Glutamatergic neuron (in vitro differentiated cells): ENCODE measurements at regions not wholly inside any gene's neighbourhood (a gene's known extent, or its start where the extent isn't known, plus 50 kb on each side); places are given as distances from the start of the nearest gene placed in this dataset.

Experiments used
- DNase-seq: peaks from one replicate; pipeline ENCODE4 v3.0.0; 2022
- H3K27ac Mint-ChIP-seq: one replicate; pipeline ENCODE4 v1.8.0; 2020; ENCODE audit warnings: mild to moderate bottlenecking, mixed read lengths, inconsistent platforms; ENCODE audit not compliant: unreplicated experiment
- H3K27me3 Mint-ChIP-seq: one replicate; pipeline ENCODE4 v1.8.0; 2020; ENCODE audit warnings: mild to moderate bottlenecking, moderate library complexity, mixed read lengths, inconsistent platforms; ENCODE audit not compliant: unreplicated experiment
- H3K36me3 Mint-ChIP-seq: one replicate; pipeline ENCODE4 v1.8.0; 2020; ENCODE audit warnings: mild to moderate bottlenecking, mixed read lengths, inconsistent platforms; ENCODE audit not compliant: unreplicated experiment
- H3K4me1 Mint-ChIP-seq: one replicate; pipeline ENCODE4 v1.8.0; 2020; ENCODE audit warnings: mild to moderate bottlenecking, low read depth, mixed read lengths, inconsistent platforms; ENCODE audit not compliant: unreplicated experiment
- H3K4me3 Mint-ChIP-seq: one replicate; pipeline ENCODE4 v1.8.0; 2020; ENCODE audit warnings: mild to moderate bottlenecking, mixed read lengths, inconsistent platforms; ENCODE audit not compliant: unreplicated experiment
- H3K9me3 Mint-ChIP-seq: one replicate; pipeline ENCODE4 v1.8.0; 2020; ENCODE audit warnings: mild to moderate bottlenecking, moderate library complexity, mixed read lengths, inconsistent platforms; ENCODE audit not compliant: unreplicated experiment
- TF ChIP-seq, protein P1 (sequence below): fragments of 200-600 bp; sonication (generic); IDR thresholded peaks from one replicate; pipeline ENCODE4 v1.5.0; 2021; ENCODE audit not compliant: partially characterized antibody, unreplicated experiment

DNA sequence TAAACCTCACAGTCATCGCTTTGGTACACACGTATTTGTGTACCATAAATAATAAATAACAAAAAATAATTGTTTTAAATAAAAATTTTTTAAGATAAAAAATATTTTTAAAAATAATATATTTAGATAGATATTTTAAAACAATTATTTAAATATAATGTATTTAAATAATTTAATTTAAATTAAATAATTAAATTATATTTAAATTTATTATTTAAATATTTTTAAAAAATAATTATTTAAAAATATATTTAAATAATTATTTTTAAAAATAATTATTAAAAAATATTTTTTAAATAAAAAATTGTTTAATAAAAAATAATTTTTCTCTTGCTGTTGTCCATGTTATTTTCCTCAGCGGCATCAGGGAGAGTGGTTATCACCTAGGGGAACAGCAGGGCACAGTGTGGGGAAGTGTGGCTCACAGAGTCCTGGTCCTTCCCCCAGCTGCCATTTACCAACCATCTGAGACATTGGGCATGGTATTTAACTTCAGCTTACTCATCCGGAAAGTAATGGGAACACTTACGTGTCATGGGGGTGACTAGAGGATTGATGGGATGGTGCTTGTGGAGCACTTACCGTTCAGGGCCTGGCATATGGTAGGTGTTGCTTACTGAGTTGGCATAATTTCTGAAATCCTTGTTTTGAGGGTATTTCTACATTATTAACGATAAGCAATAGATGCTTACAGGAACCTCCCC, 92.9 kb upstream of the TSPAN2 start:
- Mint-ChIP-seq H3K4me1 (no peaks in the 10 kb centered on the region), H3K27ac (no peak overlapping the region), H3K9me3 (peaks cover 2% of the 10 kb centered on the region), H3K27me3 (peaks cover 5% of the 10 kb centered on the region), H3K36me3 (no peaks in the 10 kb centered on the region), H3K4me3 (no peak overlapping the region)
- TF ChIP-seq, protein P1, sequence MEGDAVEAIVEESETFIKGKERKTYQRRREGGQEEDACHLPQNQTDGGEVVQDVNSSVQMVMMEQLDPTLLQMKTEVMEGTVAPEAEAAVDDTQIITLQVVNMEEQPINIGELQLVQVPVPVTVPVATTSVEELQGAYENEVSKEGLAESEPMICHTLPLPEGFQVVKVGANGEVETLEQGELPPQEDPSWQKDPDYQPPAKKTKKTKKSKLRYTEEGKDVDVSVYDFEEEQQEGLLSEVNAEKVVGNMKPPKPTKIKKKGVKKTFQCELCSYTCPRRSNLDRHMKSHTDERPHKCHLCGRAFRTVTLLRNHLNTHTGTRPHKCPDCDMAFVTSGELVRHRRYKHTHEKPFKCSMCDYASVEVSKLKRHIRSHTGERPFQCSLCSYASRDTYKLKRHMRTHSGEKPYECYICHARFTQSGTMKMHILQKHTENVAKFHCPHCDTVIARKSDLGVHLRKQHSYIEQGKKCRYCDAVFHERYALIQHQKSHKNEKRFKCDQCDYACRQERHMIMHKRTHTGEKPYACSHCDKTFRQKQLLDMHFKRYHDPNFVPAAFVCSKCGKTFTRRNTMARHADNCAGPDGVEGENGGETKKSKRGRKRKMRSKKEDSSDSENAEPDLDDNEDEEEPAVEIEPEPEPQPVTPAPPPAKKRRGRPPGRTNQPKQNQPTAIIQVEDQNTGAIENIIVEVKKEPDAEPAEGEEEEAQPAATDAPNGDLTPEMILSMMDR: no peak
- no peak for DNase-seq

DNA sequence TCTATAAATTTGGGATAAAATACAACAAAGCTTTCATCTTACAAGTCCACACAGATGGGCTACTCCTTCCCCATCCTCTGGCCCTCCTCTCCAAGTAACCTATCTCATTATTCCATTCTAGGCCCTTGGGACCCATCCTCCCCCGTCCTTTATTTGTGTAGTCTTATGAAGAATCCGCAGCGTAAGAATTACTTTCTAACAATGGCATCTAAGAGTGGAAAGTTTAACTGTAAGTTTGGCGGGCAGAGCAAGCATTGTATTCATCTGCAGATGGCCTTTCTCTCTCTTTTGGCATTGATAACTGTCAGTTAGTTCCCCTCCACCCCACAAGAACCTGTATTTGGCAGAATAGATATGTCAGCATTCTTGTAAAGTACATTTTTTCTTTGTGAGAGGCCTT, 91.9 kb upstream of the TSPAN2 start:
- TF ChIP-seq, protein P1: no peak
- H3K4me1 Mint-ChIP-seq: no peaks in the 10 kb centered on the region
- H3K27ac Mint-ChIP-seq: no peak overlapping the region
- no peak overlapping the region for H3K4me3 Mint-ChIP-seq
- peaks cover 2% of the 10 kb centered on the region for H3K9me3 Mint-ChIP-seq
- DNase-seq: no peak
- peaks cover 2% of the 10 kb centered on the region for H3K27me3 Mint-ChIP-seq
- no peaks in the 10 kb centered on the region for H3K36me3 Mint-ChIP-seq

DNA sequence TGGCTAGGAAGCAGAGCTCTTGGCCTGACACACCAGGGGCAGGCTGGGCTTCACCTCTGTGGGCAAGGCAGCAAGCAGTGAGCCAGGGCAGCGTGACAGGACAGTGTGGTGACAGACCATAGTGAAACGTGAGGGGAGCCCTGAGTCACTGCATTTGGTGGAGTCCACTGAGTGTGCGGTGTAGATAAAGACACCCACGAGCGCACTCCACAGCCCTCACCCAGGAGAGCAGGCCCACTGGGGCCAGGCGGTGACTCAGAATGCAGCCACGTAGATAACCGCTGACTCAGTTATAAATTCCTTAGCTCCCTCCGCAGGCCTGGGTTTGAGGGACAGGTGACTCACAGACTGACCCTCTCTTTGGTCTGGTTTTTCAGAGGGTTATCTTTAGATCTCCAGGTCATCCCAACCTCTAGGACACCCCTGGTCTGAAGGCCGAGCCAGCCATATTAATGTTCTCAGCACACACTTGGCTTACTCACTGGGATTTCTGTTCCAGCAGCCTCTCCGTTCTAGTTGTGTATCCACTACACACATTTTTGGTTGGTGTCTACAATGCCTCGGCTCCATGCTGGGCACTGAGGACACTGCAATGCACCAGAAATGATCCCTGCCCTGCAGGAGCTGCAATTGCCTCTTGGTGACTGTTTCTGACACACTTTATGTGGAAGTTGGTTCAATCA, 90.2 kb upstream of the TSPAN2 start:
- no peak overlapping the region for H3K27ac Mint-ChIP-seq
- no peak for DNase-seq
- H3K9me3 Mint-ChIP-seq: peaks cover 2% of the 10 kb centered on the region
- H3K36me3 Mint-ChIP-seq: no peaks in the 10 kb centered on the region
- H3K4me1 Mint-ChIP-seq: no peaks in the 10 kb centered on the region
- H3K27me3 Mint-ChIP-seq: no peaks in the 10 kb centered on the region
- H3K4me3 Mint-ChIP-seq: no peak overlapping the region
- TF ChIP-seq, protein P1: no peak

DNA sequence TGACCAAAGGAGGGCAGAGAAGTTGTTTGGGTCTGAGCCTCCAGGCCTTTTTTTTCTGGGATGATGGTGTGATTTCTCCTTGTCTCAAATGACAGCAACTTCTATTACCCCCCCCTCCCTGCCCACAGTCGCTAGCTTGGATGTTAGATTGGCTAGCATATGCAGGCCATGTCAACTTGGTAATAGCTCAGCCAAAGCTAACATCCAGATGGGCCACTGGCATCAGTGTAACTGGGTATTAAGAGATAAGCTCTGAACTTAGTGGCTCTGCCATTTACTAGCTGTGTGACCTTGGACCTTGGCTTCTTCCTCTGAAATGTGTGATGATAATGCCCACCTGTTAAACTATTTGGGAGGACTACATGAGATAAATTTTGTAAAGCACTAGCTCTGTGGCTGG, 86.9 kb upstream of the TSPAN2 start:
- TF ChIP-seq, protein P1: no peak
- Mint-ChIP-seq H3K27ac (no peak overlapping the region), H3K9me3 (no peaks in the 10 kb centered on the region)

DNA sequence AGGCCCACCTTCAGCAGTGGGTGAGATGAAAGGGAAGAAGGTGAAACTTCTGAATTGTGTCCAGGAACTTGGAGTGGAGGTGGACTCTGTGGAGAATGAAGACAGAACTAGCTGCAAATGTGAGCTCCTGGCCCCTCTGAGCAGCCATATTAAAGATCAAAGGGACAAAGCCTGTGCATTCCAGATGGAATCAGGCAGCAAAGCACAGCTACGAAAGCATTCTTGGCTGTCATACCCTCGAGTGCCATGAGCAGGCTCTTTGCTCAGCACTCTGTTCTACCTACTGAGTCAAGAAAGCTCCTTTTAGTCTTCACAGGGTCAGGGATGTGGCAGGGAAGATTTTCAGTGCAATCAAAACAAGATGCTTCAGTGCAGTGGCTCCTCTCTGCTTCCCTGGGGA, 86.3 kb upstream of the TSPAN2 start:
- DNase-seq: no peak
- H3K4me1 Mint-ChIP-seq: no peaks in the 10 kb centered on the region
- H3K9me3 Mint-ChIP-seq: no peaks in the 10 kb centered on the region
- H3K27ac Mint-ChIP-seq: no peak overlapping the region
- H3K36me3 Mint-ChIP-seq: no peaks in the 10 kb centered on the region
- TF ChIP-seq, protein P1: no peak
- no peaks in the 10 kb centered on the region for H3K27me3 Mint-ChIP-seq
- H3K4me3 Mint-ChIP-seq: no peak overlapping the region

More for the DNA sequence above, 86.9 kb upstream of the TSPAN2 start:
- Mint-ChIP-seq H3K4me3 (no peak overlapping the region), H3K27me3 (no peaks in the 10 kb centered on the region), H3K36me3 (no peaks in the 10 kb centered on the region), H3K4me1 (no peaks in the 10 kb centered on the region)
- no peak for DNase-seq
